MV-4-11 (cell line): ENCODE measurements at regions not wholly inside any gene's neighbourhood (a gene's known extent, or its start where the extent isn't known, plus 50 kb on each side); places are given as distances from the start of the nearest gene placed in this dataset.
"Not testable (repeated sequence)": the region's sequence is repeated elsewhere in the genome, so short reads cannot be mapped to it uniquely, and the experiment has no call there.

Source experiments
- DNase-seq: peaks from one replicate; lab custom pipeline; 2025; lab: John Stamatoyannopoulos, UW

DNA sequence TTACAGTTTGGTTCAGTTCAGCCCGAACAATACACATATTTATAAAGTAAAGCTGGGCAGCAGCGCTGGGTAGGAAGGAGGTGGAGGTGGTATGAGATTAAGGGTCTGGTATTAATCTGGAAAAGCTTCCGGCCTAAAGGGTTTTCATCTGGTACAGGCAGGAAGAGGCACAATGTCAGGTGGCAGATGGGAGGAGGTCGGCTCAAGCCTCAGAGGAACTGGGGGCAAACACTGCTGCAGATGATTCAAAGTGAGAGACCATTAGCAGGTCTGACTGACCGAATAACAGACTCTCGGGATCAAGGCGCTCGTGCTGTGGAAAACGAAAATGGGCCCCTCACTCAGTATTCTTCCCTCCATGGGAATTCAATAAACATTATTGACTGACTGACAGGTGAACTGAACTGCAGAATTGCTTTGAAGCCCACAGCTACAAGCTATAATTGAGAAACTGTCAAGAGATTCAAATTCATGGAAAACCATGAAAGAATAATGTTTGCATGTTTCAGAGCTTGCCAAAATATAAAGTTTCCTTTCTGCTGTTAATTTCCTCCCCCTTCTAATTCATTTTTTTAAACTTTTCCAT, 75.3 kb downstream of the TMEM167A start:
- DNase-seq, result no peak

DNA sequence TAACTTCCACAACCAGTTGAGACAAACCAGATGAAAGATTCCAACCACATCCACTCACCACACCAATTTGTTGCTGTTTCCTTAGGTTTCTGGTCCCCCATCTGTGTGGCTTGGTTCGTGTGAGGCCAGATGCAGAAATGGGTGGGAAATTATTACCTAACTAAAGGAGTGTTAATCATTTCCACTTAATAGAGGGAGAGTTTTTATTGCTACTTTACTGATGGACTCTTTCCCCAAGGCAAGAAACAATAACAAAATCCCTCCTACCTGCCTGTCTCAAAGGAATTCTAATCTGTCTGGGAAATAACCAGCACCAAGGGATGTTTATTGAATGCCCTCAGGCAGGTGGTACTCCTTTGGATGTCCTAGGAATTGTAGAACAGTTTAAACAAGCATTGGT, 76.3 kb downstream of the TMEM167A start:
- DNase-seq, result no peak

DNA sequence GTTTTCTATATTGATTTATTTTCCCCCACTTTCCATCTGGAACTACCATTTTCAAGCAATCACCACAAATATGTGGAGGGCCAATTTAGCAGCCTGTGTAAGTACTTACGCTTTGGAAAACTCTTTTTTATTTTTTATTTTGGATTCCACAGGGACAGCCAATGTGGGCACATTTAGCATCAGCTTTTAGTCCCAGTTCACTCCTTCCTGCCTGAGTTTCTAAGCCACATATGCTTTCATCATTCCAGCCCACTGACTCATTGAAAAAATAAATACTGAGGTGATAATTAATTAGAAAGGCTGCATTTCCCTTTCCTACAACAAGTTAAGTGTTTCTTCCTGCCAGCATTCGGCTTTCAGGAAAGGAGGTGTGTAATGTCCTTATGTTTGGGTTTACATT, 76.8 kb downstream of the TMEM167A start:
- DNase-seq, result no peak

DNA sequence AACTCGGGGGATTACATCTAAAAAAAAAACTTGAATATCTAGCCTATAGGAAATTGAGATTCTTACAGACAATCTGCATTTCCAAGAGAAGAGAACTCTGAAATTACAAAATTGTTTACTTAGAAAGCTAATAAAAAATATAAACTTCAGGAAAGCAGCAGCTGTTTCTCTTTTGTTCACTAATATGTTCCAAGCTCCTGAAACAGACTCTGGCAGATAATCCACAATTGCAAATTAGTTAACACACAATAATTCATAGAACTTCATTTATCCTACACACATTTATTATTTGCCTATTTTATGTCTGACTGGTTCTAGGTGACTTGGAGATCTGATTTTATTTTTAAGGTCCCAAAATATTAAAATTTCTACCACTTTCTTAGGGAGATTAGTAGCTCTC, 83.8 kb downstream of the TMEM167A start:
- no peak for DNase-seq

DNA sequence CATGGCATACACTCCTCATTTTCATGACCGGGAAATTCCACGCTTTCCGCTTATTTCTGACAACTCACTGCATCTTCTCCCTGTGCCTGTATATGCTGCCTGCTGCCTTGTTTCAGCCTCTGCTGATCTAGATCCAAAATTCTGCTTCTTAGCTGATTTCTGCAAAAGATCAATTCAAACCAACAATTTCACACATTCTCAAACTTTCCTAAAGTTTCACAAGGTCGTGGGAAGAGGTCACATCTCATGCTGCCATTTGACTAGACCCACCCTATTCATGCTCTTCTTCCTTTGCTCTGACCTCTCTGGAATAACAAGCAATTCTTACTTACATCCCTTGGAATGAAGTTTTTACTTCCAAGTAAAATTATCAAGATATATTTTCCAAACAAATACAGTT, 84.5 kb downstream of the TMEM167A start:
- no peak for DNase-seq

DNA sequence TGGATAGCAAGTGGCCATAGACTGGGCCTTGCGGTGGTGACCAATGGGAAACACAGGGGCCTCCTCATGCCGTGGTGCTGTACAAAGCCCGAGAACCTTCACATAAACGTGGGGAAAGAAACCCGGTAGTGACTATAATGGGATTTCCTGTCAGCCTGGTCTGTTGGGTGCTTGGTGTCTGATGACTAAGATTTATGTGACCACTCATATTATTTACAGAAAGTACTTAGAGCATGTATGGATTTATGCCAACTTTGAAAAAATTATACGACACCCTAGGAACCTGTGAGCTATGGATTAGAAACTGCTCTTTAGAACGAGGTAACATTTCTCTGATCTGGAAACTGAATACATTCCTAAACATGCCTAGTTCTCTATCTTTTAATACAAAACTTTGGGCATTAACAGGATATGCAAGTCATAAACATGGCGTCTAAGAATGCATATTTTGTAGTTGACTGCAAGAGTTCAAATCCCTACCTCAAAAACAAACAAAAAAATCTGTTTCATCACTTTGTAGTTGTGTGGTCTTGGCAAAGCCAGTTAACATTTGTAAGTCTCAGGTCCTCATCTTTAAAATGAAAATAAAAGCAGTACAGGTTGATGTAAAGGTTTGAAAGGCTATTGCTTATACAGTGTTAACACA, 85.4 kb downstream of the TMEM167A start:
- peak; percentile 77 for DNase-seq

DNA sequence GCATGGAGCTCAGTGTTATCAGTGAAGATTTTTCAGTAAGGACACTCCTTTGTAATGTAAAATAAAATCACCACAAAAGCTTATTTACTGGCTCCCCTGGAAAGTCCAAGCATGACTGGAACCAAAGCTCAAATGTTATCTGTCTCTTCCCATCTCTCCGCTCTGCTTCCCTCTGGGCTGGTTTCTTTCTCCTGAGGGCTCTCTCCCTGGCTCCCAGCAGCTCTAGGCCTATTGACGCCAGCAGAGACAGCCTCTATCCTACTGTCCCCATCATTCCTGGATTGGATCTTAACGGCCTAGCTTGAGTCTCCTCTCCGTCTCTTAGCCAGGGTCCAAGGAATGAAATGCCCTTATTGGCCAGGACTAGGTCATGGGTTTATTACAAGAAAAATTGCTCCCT, 86.1 kb downstream of the TMEM167A start:
- no peak for DNase-seq

DNA sequence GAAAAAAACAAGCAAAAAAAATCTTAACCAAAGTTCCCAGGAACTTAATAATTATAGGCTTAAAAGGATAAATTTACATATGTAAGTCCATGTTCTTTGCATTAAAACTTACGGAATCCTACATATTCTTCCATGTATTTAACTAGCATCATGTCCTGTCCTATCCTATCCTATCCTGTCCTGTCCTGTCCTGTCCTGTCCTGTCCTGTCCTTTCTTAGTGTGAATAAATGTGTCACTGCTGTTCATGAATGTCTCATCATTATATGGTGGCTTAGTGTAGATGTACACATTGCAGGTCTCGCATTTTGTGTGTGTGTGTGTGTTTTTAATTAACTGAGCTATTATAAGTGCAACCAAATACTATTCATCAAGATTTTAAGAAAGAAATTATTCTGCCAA, 90.0 kb downstream of the TMEM167A start:
- DNase-seq, result no peak

DNA sequence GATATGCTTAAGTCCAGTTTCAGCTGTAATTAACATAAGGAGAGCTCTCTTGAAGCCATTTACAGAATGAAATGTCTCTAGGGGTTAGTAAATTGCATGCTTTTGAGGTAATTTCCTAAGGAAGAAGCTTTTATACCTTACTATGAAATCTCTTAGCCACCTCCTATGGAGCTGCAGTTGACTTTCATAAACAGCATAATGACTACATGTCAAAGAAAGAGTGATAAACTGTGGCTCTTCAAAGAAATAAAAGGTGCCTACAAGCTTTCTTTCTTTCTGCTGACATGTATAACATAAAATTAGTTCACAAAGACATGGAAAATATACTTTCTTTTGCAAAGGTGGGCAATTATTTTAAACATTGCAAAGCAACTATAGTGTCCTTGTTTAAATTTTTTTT, 90.8 kb downstream of the TMEM167A start:
- no peak for DNase-seq

DNA sequence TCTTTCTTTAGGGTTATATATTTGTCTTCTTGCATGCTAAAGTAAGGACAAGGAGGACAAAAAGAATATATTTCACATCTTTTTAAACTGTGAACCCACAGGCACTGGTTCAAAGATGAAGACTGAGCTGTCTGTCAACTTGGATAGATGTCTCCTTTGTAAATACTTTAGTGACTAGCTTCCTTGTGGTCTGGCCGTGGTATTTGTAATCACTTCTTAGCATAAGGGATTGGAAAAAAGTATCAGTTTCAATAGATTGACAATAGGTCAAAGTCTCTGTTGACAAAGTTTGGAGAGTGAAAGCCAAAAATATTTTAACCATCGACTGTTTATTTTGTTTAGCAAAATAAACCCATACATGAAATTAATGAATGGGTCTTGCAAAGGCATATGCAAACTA, 91.4 kb downstream of the TMEM167A start:
- DNase-seq, result no peak

DNA sequence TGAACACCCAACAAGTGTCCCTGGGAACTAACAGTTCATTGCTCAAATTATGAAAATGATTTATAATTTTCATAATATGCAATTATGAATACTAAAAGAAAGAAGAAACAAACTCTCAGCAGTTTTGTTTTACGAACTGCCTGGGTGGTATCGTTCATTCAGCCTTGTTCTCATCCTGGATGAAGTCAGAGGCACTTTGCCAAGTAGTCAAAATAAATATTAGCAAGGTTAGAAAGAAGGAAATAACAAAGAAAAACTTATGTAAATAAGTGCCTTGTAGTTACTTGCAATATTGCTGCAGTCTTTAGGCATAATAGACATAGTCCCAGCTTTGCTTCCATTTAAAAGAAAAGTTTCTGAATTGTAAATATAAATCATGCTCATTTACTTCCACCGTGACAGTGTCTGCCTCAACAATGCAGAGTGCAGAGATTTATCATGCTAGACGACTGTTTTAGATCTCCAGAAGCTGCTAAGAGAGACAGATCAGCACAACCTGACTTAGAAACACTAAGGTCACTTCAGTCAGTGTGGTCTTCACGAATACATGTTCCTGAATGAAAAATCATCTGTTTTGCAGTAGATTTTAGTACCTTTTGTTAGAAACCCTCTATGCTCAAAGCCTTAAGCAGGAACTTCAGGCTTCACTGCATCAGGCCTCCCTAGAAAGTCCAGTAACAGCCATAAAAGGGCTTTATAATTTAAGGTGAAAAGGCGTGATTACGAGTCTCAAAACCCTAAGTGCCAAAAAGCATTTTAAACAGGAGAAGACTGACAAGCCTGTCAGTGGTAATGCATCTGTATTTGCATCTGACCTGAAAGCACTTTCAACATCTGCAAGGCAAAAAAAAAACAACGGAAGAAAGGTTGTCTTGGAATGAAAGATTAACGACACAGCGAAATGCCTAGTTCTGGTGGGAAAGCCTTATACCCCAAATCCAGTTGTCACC, 92.1 kb downstream of the TMEM167A start:
- DNase-seq, result no peak

DNA sequence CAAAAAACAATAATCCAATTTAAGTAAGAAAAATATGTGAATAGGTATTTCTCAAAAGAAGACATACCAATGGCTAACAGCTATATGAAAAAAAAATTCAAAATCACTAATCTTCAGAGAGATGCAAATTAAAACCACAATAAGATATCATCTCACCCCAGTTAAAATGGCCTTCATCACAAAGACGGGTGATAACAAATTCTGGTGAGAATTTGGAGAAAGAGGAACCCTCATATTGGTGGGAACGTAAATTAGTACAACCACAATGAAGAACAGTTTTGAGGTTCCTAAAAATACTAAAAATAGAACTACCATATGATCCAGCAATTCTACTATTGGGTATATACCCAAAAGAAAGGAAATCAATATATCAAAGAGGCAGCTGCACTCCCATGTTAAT, 94.3 kb downstream of the TMEM167A start:
- DNase-seq, result peak; percentile 10

DNA sequence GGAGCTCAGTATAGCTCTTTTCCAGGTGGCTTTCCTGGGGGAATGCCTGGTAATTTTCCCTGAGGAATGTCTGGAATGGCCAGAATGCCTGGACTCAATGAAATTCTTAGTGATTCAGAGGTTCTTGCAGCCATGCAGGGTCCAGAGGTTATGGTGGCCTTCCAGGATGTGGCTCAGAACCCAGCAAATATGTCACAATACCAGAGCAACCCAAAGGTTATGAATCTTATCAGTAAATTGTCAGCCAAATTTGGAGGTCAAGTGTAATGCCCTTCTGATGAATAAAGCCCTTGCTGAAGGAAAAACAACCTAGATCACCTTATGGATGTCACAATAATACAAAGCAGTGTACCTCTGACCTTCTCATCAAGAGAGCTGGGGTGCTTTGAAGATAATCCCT, 100.3 kb downstream of the TMEM167A start:
- DNase-seq, result not testable (repeated sequence)

DNA sequence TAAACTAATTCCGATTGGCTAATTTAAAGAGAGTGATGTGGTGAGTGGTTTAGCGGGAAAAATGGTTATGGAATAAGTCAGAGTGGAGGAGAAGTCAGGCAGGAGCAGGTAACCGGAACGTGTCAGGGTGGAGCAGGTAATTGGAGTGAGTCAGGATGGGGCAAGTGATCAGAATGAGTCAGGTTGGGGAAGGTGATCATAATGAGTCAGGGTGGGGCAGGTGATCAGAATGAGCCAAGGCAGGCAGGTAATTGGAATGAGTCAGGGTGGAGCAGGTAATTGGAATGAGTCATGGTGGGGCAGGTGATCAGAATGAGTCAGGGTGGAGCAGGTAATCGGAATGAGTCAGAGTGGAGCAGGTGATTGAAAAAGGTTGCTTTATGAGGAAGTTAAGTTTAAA, 101.4 kb downstream of the TMEM167A start:
- no peak for DNase-seq

DNA sequence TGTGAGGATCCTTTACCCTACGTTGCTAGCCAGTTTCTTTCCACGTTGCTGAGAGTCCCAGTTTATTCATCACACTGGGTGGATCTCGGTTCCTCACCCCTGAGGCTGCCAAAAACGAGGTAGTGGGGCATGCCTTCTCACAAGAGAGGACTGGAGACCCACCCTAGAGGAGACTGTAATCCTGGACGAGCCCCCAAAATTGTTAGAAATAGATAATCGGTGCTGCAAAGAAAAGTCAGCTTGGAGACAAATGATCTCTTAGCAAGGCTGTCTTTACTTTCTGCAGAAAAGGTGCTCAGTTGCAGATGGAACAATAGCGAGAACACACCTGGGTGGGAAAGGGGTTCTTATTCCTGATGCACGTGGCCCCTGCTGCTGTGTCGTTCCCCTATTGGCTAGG, 101.8 kb downstream of the TMEM167A start:
- no peak for DNase-seq

DNA sequence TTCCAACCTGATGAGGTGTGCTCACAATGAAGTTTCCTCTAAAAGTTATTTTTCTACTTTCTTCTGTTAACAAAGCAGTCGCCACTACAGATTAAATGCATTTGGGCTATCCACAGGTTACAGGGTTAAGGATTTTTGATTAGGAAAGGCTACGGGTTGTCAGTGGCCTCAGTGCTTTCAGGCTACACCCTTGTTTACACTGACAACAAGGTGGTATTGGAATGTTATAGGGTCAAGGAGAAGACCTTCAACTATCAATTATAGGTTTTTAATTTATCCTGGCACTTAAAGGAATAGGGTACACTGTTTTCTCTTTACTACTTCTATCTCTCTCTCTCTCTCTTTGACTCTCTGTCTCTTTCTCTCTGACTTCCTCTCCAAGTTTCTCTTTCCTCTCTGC, 102.8 kb downstream of the TMEM167A start:
- not testable (repeated sequence) for DNase-seq

DNA sequence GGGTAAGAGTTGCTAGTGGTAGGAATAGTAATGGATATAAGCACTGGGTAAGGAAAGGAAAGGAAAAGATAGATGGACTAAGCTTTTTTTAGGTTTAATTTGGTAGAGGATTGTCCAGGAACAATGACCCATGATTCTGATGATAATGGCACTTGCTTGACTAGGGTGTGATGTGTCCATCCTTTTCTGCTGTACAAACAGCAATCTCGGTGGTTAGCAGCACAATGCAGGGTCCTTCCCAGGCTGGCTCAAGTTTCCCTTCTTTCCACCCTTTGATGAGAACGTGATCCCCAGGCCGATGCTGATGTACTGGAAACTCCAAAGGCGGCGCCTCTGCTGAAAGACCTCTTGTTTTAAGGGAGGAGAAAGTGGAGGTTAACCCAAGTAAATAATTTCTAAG, 105.3 kb downstream of the TMEM167A start:
- no peak for DNase-seq

DNA sequence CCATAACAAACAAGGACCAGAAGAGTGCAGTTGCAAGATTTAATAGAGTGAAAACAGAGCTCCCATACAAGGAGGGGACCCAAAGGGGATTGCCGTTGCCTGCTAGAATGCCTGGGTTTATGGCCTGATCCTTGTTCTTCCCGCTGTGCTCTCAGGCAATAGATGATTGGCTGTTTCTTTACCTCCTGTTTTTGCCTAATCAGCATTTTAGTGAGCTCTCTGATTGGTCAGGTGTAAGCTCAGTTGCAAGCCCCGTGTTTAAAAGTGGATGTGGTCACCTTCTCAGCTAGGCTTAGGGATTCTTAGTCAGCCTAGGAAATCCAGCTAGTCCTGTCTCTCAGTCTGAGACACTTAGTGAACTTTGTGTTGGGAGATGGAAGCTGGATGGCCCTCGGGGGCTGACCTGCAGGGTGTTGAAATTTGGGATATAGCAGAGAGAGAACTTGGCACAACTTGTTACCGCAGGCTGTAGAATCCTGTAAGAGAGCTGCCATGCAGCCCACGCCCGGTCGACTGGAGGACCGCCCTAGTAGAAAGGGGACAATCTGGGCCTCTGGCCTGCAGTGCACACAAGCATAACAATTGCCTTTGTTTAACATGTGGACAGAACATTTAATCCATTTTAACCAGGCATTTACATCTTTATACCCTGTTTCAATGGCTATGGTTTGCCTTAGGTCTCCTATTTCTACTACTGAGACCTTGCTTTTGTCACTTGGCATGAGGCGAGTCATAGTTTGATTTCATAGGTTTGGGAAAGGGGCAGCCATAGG, 106.0 kb downstream of the TMEM167A start:
- DNase-seq, result not testable (repeated sequence)

DNA sequence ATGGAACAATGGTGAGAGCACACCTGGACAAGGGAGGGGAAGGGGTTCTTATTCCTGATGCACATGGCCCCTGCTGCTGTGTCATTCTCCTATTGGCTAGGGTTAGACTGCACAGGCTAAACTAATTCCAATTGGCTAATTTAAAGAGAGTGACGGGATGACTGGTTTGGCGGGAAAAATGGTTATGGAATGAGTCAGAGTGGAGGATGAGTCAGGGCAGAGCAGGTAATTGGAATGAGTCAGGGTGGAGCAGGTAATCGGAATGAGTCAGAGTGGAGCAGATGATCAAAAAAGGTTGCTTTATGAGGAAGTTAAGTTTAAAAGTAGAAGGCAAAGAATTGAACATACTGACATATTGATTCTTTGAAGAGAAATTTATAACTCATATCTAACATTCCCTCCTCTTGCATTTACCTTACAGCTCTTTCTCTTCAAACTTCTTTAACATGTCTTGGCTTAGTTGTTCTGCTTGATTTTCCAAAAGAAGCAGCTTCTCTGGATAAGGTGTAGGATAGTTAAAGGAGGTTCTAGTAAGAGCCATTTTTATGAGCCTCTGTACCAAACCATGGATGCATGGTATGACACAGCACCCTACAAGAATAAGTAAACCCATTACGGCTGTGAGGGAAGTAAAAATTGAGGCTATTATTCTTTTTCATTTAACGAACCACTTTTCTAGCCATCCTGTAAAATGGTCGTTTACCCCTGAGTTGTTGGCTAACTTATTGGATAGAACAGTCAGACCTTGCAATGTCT, 107.8 kb downstream of the TMEM167A start:
- not testable (repeated sequence) for DNase-seq

DNA sequence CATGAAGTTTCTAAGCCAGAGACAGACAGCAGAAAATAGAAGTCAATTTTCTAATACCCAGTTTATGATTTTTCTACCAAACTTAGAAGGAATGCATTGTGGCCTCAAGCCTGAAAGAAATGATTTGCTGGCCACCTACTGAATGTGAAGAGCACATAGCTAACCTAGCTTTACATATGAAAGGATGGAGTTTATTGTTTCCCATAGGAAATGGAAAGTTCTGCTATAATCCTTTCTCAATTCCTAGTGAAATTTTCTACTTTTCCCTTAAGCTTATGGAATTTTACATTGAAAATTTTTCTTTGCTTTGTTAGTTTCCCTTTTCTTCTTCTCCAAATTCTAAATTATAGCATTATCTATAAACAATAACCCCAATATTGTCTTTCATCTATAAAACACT, 110.1 kb downstream of the TMEM167A start:
- DNase-seq, result no peak

DNA sequence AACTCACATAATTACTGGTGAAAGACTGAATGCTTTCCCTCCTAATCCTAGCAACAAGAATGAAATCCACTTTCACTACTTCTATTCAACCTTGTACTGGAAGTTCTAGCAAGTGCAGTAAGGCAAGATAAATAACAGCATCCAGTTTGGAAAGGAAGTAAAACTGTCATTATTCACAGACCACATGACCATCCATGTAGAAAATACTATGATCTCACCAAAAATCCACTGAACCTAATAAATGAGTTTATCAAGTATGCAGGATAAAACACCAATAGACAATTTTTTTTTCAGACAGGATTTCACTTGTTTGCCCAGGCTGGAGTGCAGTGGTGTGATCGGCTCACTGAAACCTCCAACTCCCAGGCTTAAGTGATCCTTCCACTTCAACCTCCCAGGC, 117.7 kb downstream of the TMEM167A start:
- no peak for DNase-seq

DNA sequence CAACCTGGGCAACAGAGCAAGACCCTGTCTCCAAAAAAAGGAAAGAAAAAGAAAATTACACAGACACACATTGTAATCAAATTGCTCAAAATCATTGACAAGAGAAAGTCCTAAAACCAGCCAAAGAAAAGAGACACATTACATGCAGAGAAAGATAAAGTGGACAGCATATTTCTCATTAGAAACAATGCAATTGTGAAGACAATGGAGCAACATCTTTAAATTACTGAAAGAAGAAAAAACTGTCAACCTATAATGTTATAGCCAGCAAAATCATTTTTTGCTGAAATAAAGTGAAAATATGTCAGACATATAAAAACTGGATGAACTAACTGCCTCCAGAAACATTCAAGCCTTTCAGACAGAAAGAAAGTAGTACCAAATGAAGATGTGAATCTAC, 120.6 kb downstream of the TMEM167A start:
- no peak for DNase-seq
